ENCODE measurements at regions not wholly inside any gene's neighbourhood (a gene's known extent, or its start where the extent isn't known, plus 50 kb on each side); places are given as distances from the start of the nearest gene placed in this dataset.

DNA sequence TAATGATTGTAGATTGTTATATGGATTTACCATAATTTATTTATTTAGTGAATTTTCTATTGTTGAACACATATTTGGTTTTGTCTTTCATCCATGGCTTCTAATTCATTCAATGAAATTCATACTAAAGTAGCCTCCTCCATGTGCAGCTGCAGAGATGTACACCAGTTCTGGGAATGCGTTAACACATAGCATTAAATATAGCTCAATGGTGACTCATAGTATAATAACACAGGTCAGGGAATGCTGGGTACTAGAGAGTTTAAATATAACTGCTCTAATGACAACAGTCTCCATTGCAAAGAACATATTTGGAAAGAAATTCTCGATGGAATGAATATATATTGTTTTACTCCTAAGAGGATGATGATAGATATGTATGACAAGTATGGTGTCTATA, 1190.2 kb upstream of the NRXN1 start:
- no peak for DNase-seq

GRCh38 chr2:52220393-52220792, 1188.5 kb upstream of the NRXN1 start:
- no peak for DNase-seq

GRCh38 chr2:52210611-52211010, 1178.7 kb upstream of the NRXN1 start:
- no peak for DNase-seq

- no peak for DNase-seq
Measured at GRCh38 chr2:52210161-52210560, 1178.2 kb upstream of the NRXN1 start.

DNA sequence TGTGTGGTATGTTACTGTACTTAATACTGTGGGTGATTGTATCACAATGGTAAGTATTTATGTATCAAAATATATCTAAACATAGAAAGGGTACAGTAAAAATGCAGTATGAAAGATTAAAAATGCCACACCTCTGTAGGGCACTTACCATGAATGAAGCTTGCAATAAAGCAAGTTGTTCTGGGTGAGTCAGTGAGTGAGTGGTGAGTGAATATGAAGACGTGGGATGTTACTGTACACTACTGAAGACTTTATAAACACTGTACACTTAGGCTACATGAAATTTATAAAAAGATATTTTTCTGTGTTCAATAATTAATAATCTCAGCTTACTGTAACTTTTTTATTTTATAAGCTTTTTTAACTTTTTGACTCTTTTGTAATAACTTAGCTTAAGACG, 1162.4 kb upstream of the NRXN1 start:
- no peak for DNase-seq

DNA sequence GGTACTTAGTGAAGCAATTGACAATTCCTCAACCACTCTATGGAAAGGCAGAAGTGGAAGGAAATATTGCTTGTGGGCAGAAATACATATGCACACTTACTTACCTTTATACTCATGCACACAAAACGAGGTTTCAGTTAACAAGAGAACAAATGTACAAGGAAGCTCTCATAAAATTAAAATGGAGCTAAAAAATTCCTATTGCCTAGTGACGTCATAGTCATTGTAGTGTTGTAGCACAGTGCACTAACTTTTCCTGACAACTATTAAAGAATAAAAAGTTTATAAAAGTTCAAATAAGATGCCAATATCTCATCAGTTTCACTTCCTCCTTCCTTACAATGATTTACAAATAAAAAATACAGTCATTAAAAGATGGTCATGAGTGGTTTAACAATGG, 1161.9 kb upstream of the NRXN1 start:
- no peak for DNase-seq

DNA sequence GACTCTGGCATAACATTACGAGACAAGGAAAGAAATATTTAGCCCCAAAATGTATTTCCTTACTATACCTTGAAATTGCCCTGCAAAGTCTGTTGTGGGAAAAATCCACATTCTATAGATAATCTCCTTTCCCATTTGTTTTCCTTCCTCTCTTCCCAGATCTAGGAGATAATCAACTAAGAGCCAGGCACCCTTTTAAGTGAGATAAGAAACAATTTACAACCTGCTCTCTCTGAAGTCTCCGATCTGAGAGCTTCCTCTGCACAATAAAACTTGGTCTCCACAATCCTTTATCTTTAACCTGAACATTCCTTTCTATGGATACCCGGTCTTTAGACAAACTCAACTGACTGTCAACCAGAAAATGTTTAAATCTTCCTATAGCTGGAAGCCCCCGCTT, 1160.7 kb upstream of the NRXN1 start:
- no peak for DNase-seq

GRCh38 chr2:52181080-52181479, 1149.1 kb upstream of the NRXN1 start:
- DNase-seq = no peak

DNA sequence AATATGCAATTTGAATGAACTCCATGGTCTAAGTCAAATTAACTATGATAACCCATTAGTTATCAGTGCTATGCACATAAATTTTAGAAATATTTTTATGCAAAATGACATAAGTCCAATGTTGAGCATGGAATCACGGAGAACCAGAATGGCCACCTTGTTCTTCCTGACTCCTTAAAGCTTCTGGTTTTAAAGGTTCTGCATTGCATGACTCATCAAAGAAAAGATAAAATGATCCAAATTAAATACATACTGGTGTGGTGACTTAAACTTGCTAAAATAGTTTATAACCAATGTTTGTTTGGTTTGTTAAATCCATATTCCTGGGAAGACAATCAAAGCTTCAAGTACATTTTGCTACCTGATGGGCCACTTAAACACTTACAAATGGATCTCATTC, 1146.9 kb upstream of the NRXN1 start:
- no peak for DNase-seq

DNA sequence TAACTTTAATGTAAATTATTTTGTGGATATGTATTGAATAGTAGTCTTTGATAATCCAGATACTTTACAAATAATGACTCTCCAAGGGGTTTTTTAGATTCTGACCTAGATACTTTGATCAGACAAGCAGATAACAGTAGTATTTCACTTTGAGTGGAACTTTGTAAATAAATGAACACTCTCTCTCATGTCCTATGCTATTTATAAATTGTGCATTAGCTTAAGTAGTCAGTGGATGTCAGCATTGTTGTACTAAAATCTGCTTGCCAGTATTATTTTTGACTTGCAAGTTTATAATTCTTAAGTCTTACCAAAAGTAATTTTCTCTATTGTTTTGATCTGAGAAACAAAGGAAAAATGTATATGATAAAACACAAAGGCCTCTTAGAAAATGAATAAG, 1113.1 kb upstream of the NRXN1 start:
- no peak for DNase-seq

GRCh38 chr2:52144590-52144989, 1112.7 kb upstream of the NRXN1 start:
- no peak for DNase-seq

DNA sequence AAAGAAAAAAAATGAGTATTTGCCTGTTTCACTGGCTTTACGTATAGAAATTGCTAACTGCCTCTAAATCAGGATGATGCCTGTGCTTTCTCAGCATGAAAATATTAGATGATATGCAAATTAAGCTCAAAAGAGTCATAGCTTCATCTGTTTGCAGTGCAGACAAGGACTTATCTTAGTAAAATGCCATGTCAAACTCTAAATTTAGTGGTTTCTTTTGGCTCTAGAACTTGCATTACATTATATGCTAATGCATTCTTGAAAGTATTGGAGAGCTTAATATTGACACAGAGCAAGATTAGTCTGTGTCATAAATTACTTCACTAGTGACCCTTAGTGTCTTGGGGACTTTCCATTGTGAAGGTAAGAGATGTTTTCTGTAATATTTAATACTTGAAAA, 1109.1 kb upstream of the NRXN1 start:
- DNase-seq = no peak

- DNase-seq = no peak
Measured at GRCh38 chr2:52139241-52139640, 1107.3 kb upstream of the NRXN1 start.

DNA sequence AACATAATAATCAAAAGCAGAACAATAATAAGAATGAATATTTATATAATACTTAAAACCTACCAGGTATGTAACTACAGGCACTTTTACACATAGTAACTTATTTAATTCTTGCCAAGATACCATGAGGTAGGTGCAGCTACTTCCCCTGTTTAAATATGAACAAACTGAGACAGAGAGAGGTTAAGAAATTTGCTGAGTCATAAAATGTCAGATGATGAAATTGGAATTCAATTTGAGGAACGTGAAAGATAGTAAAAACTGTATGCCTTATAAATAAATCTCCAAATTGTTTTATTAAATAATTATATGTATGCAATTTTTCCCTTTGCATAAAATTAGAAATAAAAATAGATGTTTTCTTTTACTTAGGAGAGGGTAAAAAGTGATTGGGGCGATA, 1103.3 kb upstream of the NRXN1 start:
- no peak for DNase-seq

DNA sequence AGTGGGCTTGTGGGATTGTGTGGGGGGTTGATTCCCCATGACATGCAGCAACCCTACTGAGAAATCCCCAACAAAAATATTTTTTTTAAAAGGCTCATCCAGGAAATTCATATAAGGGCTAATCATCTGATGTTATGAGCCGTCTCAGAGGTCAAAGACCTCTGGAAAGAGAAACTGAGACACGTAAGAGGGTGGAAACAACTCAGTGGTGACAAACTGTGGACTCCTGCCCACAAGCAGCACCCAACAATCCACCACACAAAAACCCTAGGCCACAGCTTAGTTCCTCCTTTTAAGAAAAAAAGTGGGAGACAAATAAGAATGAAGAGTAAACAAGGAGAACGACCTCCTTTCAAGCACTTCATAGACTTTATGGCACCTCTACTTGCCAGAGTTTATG, 1096.1 kb upstream of the NRXN1 start:
- no peak for DNase-seq

DNA sequence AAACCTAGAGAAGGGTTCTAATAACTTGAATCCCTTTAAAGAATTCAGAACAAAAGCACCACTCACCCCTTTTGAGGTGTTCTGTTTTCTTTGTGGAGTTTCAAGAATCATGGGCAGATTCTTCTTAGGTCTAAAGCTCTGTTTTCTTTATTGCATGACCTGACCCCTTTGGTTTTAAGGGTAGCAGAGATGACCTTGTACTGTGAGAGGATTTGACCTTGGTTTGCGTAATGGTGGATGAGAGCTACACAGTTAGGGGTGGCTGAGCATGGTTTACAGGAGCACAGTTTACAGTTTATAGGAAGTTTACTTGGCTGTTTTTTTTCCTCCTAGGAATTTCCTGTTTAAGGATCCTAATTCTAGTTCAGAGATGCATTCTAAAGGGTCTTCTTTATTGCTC, 1095.6 kb upstream of the NRXN1 start:
- DNase-seq = no peak

DNA sequence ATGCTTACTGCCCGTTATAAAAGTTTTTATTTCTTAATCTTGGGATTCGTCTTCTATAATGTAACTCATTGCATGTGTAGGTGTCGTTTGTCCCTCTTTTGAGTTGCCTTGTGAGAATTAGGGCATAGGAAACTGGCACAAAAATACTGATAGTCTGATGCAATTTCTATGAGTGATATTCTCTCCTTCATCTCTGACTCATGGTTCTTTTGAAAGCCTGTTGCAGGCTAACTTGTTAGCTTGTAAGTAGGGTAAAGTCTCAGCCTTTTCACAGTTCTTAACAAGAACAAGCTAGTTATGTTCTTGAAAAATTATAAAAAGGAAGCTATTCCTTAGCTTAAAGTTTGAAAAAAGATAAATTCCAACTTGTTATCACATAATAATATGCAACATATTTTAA, 1085.4 kb upstream of the NRXN1 start:
- DNase-seq = no peak

- no peak for DNase-seq
Measured at GRCh38 chr2:52115750-52116149, 1083.8 kb upstream of the NRXN1 start.

- no peak for DNase-seq
Measured at GRCh38 chr2:52113338-52113737, 1081.4 kb upstream of the NRXN1 start.

- DNase-seq = no peak
Measured at GRCh38 chr2:52112141-52112540, 1080.2 kb upstream of the NRXN1 start.

DNA sequence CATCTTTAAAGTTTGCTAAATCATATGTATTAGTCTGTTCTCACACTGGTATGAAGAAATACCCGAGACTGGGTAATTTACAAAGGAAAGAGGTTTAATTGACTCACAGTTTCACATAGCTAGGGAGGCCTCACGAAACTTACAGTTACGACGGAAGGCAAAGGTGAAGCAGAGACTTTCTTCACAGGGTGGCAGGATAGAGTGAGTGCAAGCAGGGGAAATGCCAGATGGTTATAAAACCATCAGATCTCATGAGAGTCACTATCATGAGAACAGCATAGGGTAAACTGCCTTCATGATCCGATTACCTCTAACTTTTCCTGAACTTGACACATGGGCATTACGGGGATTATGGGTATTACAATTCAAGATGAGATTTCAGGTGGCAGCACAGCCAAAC, 1075.2 kb upstream of the NRXN1 start:
- DNase-seq = no peak

DNA sequence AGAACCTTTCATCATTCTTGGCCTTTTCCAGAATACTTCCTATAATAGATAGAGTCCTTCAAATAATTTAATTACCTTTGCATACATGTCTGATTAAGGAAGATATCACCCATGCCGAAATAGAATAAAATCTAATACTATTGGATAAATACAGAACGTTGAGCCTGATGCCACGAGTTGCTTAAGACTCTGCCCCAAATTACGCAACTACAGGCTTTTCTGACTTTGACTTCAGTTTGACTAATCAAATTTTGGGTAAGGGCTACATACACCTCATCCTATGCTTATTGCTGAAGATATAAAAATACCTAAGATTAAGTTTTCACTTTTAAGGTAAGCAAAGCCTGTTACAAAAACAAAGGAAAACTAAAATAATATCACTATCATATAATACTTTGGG, 1065.1 kb upstream of the NRXN1 start:
- no peak for DNase-seq

GRCh38 chr2:52084759-52085158, 1052.8 kb upstream of the NRXN1 start:
- DNase-seq = no peak

DNA sequence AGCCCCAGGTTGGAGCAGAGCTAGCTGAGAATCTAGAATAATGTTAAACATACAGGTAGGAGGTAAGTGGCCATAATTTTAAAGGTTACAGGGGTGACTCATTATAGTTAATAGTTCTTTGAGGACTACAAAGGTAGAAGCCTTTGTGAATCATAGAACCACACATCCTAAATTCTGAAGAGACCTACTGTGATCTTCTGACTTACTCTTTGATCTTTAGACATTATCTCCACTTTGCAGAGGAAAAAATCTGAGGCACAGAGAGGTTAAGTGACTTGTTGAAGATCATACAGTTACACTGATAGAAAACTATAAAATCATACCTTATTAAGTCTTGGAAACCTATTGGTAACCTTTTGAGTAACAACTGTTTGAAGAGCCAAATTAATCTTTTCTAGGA, 1051.3 kb upstream of the NRXN1 start:
- DNase-seq = no peak

DNA sequence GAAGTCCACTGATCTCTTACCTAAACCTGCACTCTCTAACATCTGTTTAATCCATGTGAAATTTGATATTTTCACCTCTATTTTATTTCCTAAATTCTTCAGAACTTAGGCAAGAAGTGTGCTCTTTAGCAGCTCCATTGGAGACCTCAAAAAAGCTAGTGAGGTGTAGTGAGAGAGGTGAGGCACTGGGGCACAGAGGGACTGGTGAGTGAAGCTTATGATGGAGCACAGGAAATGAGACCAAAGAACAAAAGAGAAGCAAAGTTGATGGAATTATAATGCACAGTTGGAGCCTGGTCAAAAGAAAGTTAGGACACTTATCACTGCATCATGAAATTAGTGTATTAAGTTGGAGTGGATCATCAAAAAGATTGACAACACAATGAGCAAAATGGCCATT, 1050.7 kb upstream of the NRXN1 start:
- DNase-seq = no peak

DNA sequence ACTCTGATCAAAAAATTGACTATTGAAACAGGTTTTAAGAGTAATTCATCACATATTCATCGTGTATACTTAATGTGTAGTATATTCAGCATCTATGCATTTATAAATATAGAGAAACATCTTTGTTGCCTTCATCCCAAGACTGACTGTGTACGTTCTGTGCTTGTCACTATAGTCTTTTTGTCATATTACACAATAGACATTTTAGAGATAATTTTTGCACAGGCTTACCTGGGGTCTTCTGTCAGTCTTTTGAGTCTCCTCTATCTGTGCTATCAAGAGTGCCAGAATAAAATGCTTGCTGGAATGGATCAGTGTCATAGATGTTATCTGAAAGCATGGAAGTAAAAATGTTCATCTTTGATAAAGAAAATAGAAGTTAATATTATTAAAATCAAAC, 1047.7 kb upstream of the NRXN1 start:
- DNase-seq = no peak
